Type B pancreatic cell (in vitro differentiated cells): ENCODE measurements at regions not wholly inside any gene's neighbourhood (a gene's known extent, or its start where the extent isn't known, plus 50 kb on each side); places are given as distances from the start of the nearest gene placed in this dataset.

Source experiments
- DNase-seq: peaks from one replicate; pipeline ENCODE4 v3.0.0; 2021; ENCODE audit warnings: mixed read lengths; ENCODE audit not compliant: unreplicated experiment; ENCODE audit errors: extremely low spot score
- H3K27ac Mint-ChIP-seq: 2 replicates; pipeline ENCODE4 v1.8.0; 2021; ENCODE audit warnings: mild to moderate bottlenecking, mixed read lengths
- H3K27me3 Mint-ChIP-seq: 2 replicates; pipeline ENCODE4 v1.8.0; 2021; ENCODE audit warnings: mixed read lengths
- H3K36me3 Mint-ChIP-seq: 2 replicates; pipeline ENCODE4 v1.8.0; 2021; ENCODE audit warnings: mixed read lengths
- H3K4me1 Mint-ChIP-seq: one replicate; pipeline ENCODE4 v1.8.0; 2021; ENCODE audit warnings: mixed read lengths; ENCODE audit not compliant: unreplicated experiment
- H3K4me3 Mint-ChIP-seq: 2 replicates; pipeline ENCODE4 v1.8.0; 2021; ENCODE audit warnings: mild to moderate bottlenecking, mixed read lengths
- H3K9me3 Mint-ChIP-seq: 2 replicates; pipeline ENCODE4 v1.8.0; 2021; ENCODE audit warnings: mixed read lengths
- CTCF ChIP-seq: fragments of 200-600 bp; sonication (generic); conservative IDR thresholded peaks from 2 replicates; pipeline ENCODE4 v1.5.0; 2021; ENCODE audit warnings: antibody characterized with exemption, mild to moderate bottlenecking

- peaks cover 4% of the 10 kb centered on the region for H3K9me3 Mint-ChIP-seq
- DNase-seq = no peak
- TF ChIP-seq CTCF = no peak
- no peak overlapping the region for H3K27ac Mint-ChIP-seq
- H3K4me3 Mint-ChIP-seq = no peak overlapping the region
- H3K4me1 Mint-ChIP-seq = peaks cover 3% of the 10 kb centered on the region
- no peaks in the 10 kb centered on the region for H3K27me3 Mint-ChIP-seq
- no peaks in the 10 kb centered on the region for H3K36me3 Mint-ChIP-seq
Measured at GRCh38 chr17:70610161-70610560, 440.8 kb downstream of the KCNJ2 start.

- Mint-ChIP-seq H3K4me1 (no peaks in the 10 kb centered on the region), H3K9me3 (peaks cover 4% of the 10 kb centered on the region)
Measured at GRCh38 chr17:70613681-70614080, 444.3 kb downstream of the KCNJ2 start.

GRCh38 chr17:70615831-70616230 lies 446.5 kb downstream of the KCNJ2 start:
- TF ChIP-seq CTCF = no peak
- Mint-ChIP-seq H3K27me3 (no peaks in the 10 kb centered on the region), H3K27ac (no peak overlapping the region), H3K9me3 (no peaks in the 10 kb centered on the region), H3K4me3 (no peak overlapping the region), H3K4me1 (no peaks in the 10 kb centered on the region), H3K36me3 (no peaks in the 10 kb centered on the region)
- DNase-seq = no peak

More at GRCh38 chr17:70613681-70614080, 444.3 kb downstream of the KCNJ2 start:
- Mint-ChIP-seq H3K27ac (no peak overlapping the region), H3K36me3 (no peaks in the 10 kb centered on the region), H3K4me3 (no peak overlapping the region), H3K27me3 (no peaks in the 10 kb centered on the region)
- no peak for TF ChIP-seq CTCF
- no peak for DNase-seq

GRCh38 chr17:70618641-70619040 lies 449.3 kb downstream of the KCNJ2 start:
- H3K36me3 Mint-ChIP-seq = no peaks in the 10 kb centered on the region
- TF ChIP-seq CTCF = no peak
- DNase-seq = no peak
- no peak overlapping the region for H3K27ac Mint-ChIP-seq
- H3K4me3 Mint-ChIP-seq = no peak overlapping the region
- H3K4me1 Mint-ChIP-seq = peaks cover 5% of the 10 kb centered on the region
- H3K27me3 Mint-ChIP-seq = no peaks in the 10 kb centered on the region
- no peaks in the 10 kb centered on the region for H3K9me3 Mint-ChIP-seq

GRCh38 chr17:70621566-70621965 lies 452.2 kb downstream of the KCNJ2 start:
- no peak overlapping the region for H3K4me3 Mint-ChIP-seq
- no peaks in the 10 kb centered on the region for H3K36me3 Mint-ChIP-seq
- peaks cover 5% of the 10 kb centered on the region for H3K4me1 Mint-ChIP-seq
- H3K27me3 Mint-ChIP-seq = peaks cover 4% of the 10 kb centered on the region
- DNase-seq = no peak
- H3K9me3 Mint-ChIP-seq = no peaks in the 10 kb centered on the region
- no peak for TF ChIP-seq CTCF
- no peak overlapping the region for H3K27ac Mint-ChIP-seq
